ENCODE measurements at regions not wholly inside any gene's neighbourhood (a gene's known extent, or its start where the extent isn't known, plus 50 kb on each side); places are given as distances from the start of the nearest gene placed in this dataset.
"Not testable (repeated sequence)": the region's sequence is repeated elsewhere in the genome, so short reads cannot be mapped to it uniquely, and the experiment has no call there.

DNA sequence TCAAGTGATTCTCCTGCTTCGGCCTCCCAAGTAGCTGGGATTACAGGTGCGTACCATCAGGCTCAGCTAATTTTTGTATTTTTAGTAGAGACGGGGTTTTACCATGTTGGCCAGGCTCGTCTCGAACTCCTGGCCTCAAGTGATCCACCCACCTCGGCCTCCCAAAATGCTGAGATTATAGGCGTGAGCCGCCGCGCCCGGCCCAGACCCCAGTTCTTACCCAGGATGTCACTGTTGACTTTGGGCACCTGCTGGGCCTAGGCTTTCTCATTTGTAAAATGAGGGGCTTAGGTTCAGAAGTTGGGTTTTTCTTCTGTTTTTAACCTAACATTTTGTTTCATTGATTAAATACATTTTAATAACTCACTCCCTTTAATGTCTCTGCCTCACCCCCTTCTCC lies 181.7 kb upstream of the ADRA1D start:
- TF ChIP-seq CTCF, POLR2A (IDR thresholded peaks at IDR 0.05): not testable (repeated sequence)
